B cell (primary cell): ENCODE measurements at regions not wholly inside any gene's neighbourhood (a gene's known extent, or its start where the extent isn't known, plus 50 kb on each side); places are given as distances from the start of the nearest gene placed in this dataset.

Experiments used
- ATAC-seq: fragments of 200-7000 bp; cut with Tn5 transposase; one replicate; pipeline ENCODE4 v1.10.0; 2021; ENCODE audit warnings: low read depth, mild to moderate bottlenecking, moderate number of reproducible peaks, moderate library complexity
- CTCF ChIA-PET: fragments of 350-600 bp; sonication (Branson Sonifier 250); formaldehyde crosslinking; loops from one replicate; lab custom pipeline; 2021; ENCODE audit warnings: antibody characterized with exemption, inconsistent platforms; lab: Charles Lee
- POLR2A ChIA-PET: fragments of 350-600 bp; sonication (Branson Sonifier 250); formaldehyde crosslinking; loops from one replicate; lab custom pipeline; 2021; ENCODE audit warnings: antibody characterized with exemption; lab: Charles Lee
- DNase-seq: peaks from one replicate; pipeline ENCODE4 v3.0.0; 2013
- H2AFZ ChIP-seq: 2 replicates; pipeline ENCODE4 v1.6.1; 2012; ENCODE audit warnings: mild to moderate bottlenecking, low read depth, low read length; ENCODE audit not compliant: insufficient read depth, poor library complexity, severe bottlenecking
- H3K27ac ChIP-seq, 2 donors: 1 replicate in 1 of 2; 2 replicates in 1 of 2; pipeline ENCODE4 v1.5.1; 2012 to 2013; ENCODE audit warnings: low read length in 2 of 2, mild to moderate bottlenecking in 2 of 2, moderate library complexity in 1 of 2
- H3K27me3 ChIP-seq, 4 experiments: fragments of 200-600 bp in 1 of 4; sonication (generic) in 1 of 4; replicated peaks in 1 of 4; 1 replicate in 2 of 4; 2 replicates in 2 of 4; pipeline versions ENCODE4 v1.6.1 to v1.7.0; 2013 to 2016; ENCODE audit warnings: low read length in 3 of 4, mild to moderate bottlenecking in 2 of 4, mixed read lengths in 1 of 4, moderate library complexity in 1 of 4; ENCODE audit not compliant: insufficient read depth in 4 of 4, control insufficient read depth in 3 of 4; ENCODE audit errors: control extremely low read depth in 1 of 4
- H3K36me3 ChIP-seq, 2 experiments: replicated peaks in 1 of 2; 1 replicate in 1 of 2; 2 replicates in 1 of 2; pipeline versions ENCODE4 v1.6.1 to v1.7.1; 2013; ENCODE audit warnings: low read length in 1 of 2; ENCODE audit not compliant: insufficient read depth in 2 of 2, control insufficient read depth in 1 of 2; ENCODE audit errors: control extremely low read depth in 1 of 2, extremely low read depth in 1 of 2
- H3K4me1 ChIP-seq, 2 donors: fragments of 200-600 bp in 1 of 2; sonication (generic) in 1 of 2; 1 replicate in 1 of 2; 2 replicates in 1 of 2; pipeline versions ENCODE4 v1.5.1 to v1.6.1; 2013 to 2017; ENCODE audit warnings: low read length in 2 of 2; ENCODE audit not compliant: control insufficient read depth in 2 of 2, insufficient read depth in 2 of 2
- H3K4me2 ChIP-seq: replicated peaks from 2 replicates; pipeline ENCODE3; 2012; ENCODE audit warnings: mild to moderate bottlenecking, low read depth, low read length; ENCODE audit not compliant: poor library complexity, severe bottlenecking
- H3K4me3 ChIP-seq, 5 experiments: fragments of 200-600 bp in 1 of 5; sonication (generic) in 1 of 5; 1 replicate in 3 of 5; 2 replicates in 2 of 5; pipeline versions ENCODE4 v1.5.1 to v1.7.0; 2011 to 2016; ENCODE audit warnings: low read length in 4 of 5, mild to moderate bottlenecking in 4 of 5, low read depth in 2 of 5, control low read depth in 1 of 5, moderate library complexity in 1 of 5; ENCODE audit not compliant: insufficient read depth in 1 of 5; ENCODE audit errors: control extremely low read depth in 1 of 5, extremely low read depth in 1 of 5
- H3K79me2 ChIP-seq: fragments of 200-600 bp; sonication (generic); one replicate; pipeline ENCODE4 v1.6.0; 2016; ENCODE audit warnings: low read length; ENCODE audit not compliant: control insufficient read depth, insufficient read depth
- H3K9ac ChIP-seq: fragments of 200-600 bp; sonication (generic); 2 replicates; pipeline ENCODE4 v1.6.1; 2017; ENCODE audit warnings: mild to moderate bottlenecking, low read length, moderate library complexity
- H3K9me3 ChIP-seq, 3 donors: one replicate each; pipeline versions ENCODE4 v1.6.1 to v1.7.1; 2013; ENCODE audit warnings: low read length in 2 of 3; ENCODE audit not compliant: control insufficient read depth in 2 of 3, insufficient read depth in 1 of 3; ENCODE audit errors: control extremely low read depth in 1 of 3
- H4K20me1 ChIP-seq: 2 replicates; pipeline ENCODE4 v1.6.0; 2012; ENCODE audit warnings: mild to moderate bottlenecking, low read length; ENCODE audit not compliant: insufficient read depth, control insufficient read depth, poor library complexity, severe bottlenecking
- H3K27ac Mint-ChIP-seq: one replicate; pipeline ENCODE4 v1.8.0; 2021; ENCODE audit warnings: mixed read lengths
- H3K27me3 Mint-ChIP-seq: one replicate; pipeline ENCODE4 v1.8.0; 2021; ENCODE audit warnings: mixed read lengths
- H3K4me1 Mint-ChIP-seq: one replicate; pipeline ENCODE4 v1.8.0; 2021; ENCODE audit warnings: mixed read lengths
- H3K4me3 Mint-ChIP-seq: one replicate; pipeline ENCODE4 v1.8.0; 2021; ENCODE audit warnings: mixed read lengths
- H3K9me3 Mint-ChIP-seq: one replicate; pipeline ENCODE4 v1.8.0; 2022; ENCODE audit warnings: mixed read lengths; ENCODE audit not compliant: insufficient read depth
- EZH2 ChIP-seq: IDR thresholded peaks from 2 replicates; pipeline ENCODE4 v1.6.1; 2012; ENCODE audit warnings: borderline replicate concordance, low read depth, mild to moderate bottlenecking, moderate library complexity, low read length; ENCODE audit not compliant: insufficient read depth, poor library complexity, severe bottlenecking
- WGBS: methylation state at CpG from one replicate; pipeline ENCODE4 v1.1.5; 2013; ENCODE audit warnings: missing lambda C conversion rate; ENCODE audit not compliant: insufficient coverage; 5-methylcytosine and 5-hydroxymethylcytosine counted together
- intact Hi-C: fragments of 100-400 bp; cut with micrococcal nuclease; formaldehyde crosslinking; loops from one replicate; pipeline ENCODE4 v1.10.0; 2022
- TF ChIP-seq, protein P1 (sequence below): fragments of 200-600 bp; IDR thresholded peaks from one replicate; pipeline ENCODE4 v1.8.0; 2022; ENCODE audit warnings: antibody characterized with exemption, mild to moderate bottlenecking

DNA sequence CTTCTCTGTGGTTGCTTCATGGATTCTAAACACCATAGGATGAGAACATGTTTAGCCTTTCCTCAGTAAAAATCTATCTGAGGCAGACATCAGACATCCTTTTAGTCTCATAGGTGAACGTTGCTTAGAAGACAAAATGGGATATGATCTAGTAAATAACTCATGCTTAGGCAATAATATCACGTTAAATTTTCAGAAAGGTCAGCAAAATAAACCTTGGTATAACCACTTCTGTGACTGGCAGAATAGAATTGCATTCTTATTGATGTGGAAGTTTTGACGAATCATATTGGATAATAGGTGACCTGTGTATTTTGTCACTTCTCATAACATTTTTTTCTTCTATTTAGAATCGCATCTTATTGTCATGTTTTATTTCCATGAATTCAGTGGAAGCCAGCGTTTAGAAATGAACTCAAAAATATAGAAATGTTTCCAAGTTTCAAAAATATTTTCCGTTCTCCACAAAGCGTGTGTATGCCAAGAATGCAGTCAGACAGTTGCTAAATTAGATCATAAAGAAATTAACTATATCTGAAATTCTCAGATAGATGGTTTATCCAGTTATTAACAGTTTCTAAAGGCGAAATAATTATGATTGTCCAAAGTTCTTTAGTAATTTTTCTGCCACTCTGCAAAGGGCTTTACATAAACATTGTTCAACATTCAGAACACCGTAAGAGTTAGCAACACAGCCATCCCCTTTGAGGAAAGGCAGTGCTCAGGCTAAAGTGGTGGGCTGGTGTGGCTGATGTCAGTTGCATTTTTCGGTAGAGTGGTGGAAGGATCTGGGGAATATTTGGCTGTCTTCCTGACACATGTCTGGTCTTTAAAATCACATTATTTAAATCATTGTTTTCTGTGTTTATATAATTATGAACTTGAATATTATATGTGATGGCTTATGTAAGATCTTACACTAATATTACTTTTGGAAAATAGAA, 827.2 kb downstream of the MTRR start:
- no CpG with 5 or more reads among the region's 10 CpGs for WGBS
- CTCF ChIA-PET = no interaction called here
- DNase-seq = no peak

DNA sequence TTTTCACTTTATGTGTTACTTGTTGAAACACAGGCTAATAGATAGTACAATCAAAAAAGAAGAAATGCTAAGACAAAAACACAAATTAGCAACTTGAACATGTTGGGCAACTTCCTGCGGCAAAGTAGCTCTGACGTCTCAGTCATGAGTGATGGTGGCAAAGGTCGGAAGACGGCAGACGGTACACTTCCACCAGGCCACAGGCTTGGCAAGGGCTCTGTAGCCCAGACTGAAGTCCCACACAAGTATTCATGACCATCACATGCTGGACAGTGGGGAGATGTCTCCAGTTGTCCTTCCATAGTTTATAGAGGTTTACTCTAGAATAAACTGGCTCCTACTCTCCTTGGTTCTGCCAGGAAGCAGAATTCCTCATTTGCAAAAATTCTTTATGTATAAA, 831.3 kb downstream of the MTRR start:
- no peaks in the 10 kb centered on the region for H3K27me3 Mint-ChIP-seq
- H3K27ac Mint-ChIP-seq = no peak overlapping the region
- Histone ChIP-seq H3K36me3 (no peaks in the 10 kb centered on the region), H3K9ac (no peak overlapping the region), H2AFZ (no peak overlapping the region), H3K4me2 (no peak overlapping the region), H3K4me3 (no peak overlapping the region), H3K9me3 (peaks cover 0 to 3% (median 0%) of the 10 kb centered on the region in 3 donors), H4K20me1 (no peaks in the 10 kb centered on the region), H3K27ac (no peak overlapping the region), H3K79me2 (no peaks in the 10 kb centered on the region), H3K27me3 (no peaks in the 10 kb centered on the region), H3K4me1 (no peaks in the 10 kb centered on the region)
- POLR2A ChIA-PET = no interaction called here
- WGBS = 90% methylated on average over 5 of the region's 5 CpGs
- intact Hi-C loops = no loop called here
- H3K4me3 Mint-ChIP-seq = no peak overlapping the region
- H3K4me1 Mint-ChIP-seq = no peaks in the 10 kb centered on the region
- CTCF ChIA-PET = no interaction called here
- DNase-seq (no peak), ATAC-seq (no peak)
- TF ChIP-seq, protein P1, sequence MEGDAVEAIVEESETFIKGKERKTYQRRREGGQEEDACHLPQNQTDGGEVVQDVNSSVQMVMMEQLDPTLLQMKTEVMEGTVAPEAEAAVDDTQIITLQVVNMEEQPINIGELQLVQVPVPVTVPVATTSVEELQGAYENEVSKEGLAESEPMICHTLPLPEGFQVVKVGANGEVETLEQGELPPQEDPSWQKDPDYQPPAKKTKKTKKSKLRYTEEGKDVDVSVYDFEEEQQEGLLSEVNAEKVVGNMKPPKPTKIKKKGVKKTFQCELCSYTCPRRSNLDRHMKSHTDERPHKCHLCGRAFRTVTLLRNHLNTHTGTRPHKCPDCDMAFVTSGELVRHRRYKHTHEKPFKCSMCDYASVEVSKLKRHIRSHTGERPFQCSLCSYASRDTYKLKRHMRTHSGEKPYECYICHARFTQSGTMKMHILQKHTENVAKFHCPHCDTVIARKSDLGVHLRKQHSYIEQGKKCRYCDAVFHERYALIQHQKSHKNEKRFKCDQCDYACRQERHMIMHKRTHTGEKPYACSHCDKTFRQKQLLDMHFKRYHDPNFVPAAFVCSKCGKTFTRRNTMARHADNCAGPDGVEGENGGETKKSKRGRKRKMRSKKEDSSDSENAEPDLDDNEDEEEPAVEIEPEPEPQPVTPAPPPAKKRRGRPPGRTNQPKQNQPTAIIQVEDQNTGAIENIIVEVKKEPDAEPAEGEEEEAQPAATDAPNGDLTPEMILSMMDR = no peak
- TF ChIP-seq EZH2 = no peak
- H3K9me3 Mint-ChIP-seq = peaks cover 5% of the 10 kb centered on the region

More for the DNA sequence above, 827.2 kb downstream of the MTRR start:
- H3K4me1 ChIP-seq = no peaks in the 10 kb centered on the region
- no peak overlapping the region for H3K27ac ChIP-seq
- H4K20me1 ChIP-seq = no peaks in the 10 kb centered on the region
- TF ChIP-seq, protein P1 = no peak
- TF ChIP-seq EZH2 = no peak
- no peak overlapping the region for H3K9ac ChIP-seq
- no peak overlapping the region for H3K4me3 ChIP-seq
- no peaks in the 10 kb centered on the region for H3K27me3 ChIP-seq
- Mint-ChIP-seq H3K9me3 (peaks cover 3% of the 10 kb centered on the region), H3K27ac (no peak overlapping the region), H3K4me1 (no peaks in the 10 kb centered on the region), H3K4me3 (no peak overlapping the region), H3K27me3 (no peaks in the 10 kb centered on the region)
- no peaks in the 10 kb centered on the region for H3K36me3 ChIP-seq
- intact Hi-C loops = no loop called here
- H3K79me2 ChIP-seq = no peaks in the 10 kb centered on the region
- POLR2A ChIA-PET = no interaction called here
- H2AFZ ChIP-seq = no peak overlapping the region
- H3K9me3 ChIP-seq = no peaks in the 10 kb centered on the region
- no peak overlapping the region for H3K4me2 ChIP-seq
- no peak for ATAC-seq
